Activated CD4-positive, alpha-beta T cell treated with anti-CD3 and anti-CD28 coated beads, Interleukin-2, amount 50 U/mL, for 48 hours (primary cell): ENCODE measurements at regions not wholly inside any gene's neighbourhood (a gene's known extent, or its start where the extent isn't known, plus 50 kb on each side); places are given as distances from the start of the nearest gene placed in this dataset.
A peak's percentile ranks its signal among the peaks of the same experiment; 100 is the strongest.

Experiments
- DNase-seq, 2 experiments: peaks; one replicate each; pipeline ENCODE4 v3.0.0-alpha.2; 2020

DNA sequence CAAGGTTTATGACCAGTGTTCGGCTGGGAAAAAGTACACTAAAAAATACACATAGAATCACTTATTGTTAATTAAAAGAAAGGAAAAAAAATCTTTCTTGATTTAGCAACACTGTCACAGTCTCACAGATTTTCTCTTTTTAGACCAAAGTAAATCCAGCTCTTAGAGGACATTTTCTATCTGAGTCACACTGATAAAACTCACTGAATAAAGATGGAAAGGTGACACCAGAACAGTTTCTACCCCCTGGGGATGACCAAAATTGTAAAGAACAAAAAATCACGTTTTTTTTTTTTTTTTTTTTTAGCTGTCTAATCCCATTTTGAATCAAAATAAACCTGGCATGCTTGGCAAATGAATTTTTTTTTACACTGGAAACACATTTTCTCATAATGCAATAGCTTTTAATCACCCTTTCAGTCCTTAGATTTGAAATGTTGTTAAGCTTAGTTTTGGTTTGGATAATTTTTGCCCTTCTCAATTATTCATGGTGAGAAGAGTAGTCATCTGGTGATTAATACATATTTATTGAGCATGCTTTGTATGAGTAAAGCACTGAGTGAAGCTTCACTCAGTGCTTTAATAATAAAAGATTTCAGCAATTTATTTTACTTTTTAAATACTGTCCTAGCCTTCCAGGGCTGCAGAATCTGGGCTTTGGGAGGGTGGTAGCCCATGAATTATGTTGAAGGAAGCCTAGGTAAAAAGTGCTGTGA, 886.3 kb downstream of the SLC4A3 start:
- DNase-seq, result no peak

DNA sequence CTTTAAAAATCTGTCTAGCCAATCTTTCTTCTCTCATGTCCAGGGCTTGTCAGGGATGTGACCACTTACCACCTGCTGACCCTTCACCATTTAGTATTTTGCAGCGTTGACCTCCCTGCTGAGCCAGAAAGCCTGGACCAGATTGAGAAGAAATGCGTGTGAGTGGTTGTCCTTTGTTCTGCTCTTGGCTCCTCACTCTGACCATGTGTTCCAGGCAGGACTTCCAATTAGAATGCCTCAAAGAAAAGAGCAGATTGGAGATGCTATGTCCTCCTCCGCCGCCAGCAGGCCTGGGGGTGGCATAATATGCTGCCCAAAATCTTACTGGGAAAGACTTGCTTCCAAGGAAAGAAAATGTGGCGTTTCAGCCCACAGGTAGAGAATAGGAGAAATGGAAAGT, 894.1 kb downstream of the SLC4A3 start:
- DNase-seq, result no peak

DNA sequence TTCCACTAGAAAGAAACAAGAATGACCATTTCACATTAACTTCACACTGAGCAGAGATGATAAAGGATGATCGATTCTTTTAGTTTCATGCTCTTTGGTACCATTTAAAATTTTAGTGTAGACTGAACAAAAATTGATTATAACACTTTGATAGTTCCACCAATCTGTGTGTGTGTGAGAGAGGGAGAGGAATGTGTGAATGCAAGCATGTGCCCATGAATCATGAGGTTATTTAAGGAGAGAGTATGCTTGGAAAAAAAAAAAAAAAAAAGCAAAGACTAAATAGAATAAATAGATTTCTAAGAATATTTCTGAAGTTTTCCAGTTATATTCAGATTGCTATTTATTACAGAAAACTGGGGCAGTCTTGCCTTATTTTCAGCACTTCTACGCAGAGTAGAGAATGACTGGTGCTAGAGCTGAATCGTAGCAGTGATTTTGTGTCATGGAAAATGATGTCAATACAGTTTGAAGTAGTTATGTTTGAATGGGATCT, 900.8 kb downstream of the SLC4A3 start:
- DNase-seq, result no peak

DNA sequence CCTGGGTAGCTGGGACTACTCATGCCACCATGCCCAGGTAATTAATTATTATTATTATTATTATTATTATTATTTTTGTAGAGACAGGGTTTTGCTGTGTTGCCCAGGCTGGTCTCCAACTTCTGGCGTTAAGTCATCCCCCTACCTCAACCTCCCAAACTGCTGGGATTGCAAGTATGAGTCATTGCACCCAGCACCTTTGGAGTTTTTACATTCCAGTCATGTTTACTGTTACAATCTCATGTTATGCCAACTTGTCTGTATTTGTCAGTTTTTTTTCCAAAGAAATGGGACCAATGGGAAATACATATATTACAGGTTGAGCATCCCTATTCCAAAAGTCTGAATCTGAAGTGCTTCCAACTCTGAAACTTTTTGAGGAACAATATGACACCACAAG, 903.8 kb downstream of the SLC4A3 start:
- DNase-seq, result no peak

DNA sequence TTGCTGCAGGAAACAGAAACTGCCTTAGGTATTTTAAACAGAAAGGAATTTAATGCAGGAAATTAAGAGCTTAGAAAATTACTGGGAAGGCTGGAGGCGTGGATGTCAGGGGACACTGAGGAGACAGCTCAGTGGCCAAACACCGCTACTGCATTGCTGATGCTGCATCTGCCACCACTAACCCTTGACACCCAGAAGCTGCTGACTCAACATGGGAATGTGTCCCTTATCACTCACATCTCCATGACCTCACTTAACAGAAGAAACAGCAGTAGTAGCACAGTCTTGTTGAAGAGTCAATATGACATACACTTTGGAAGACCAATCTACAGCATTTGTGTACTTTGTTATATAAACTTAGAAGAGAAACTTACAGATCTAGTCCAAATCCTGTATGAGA, 906.1 kb downstream of the SLC4A3 start:
- DNase-seq, result peak in 1 of 2 experiments; percentile 3

DNA sequence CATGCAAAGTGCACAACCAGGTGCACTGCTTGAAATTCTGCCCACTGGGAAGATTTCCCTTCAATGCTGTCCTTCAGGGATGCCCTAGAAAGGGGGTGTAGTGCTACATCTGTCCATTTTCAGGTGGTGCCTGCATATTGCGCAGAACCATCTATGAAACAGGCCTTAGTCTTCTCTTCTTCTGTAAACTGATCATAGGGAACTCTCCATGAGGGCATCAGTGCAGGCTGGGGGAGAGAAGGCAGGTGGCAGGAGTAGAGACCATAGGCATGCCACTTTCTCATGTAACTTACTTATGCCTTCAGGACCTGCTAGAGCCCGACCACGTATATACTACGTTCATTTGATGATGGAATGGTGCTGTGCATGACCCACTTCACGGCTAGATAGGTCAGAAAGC, 912.1 kb downstream of the SLC4A3 start:
- DNase-seq, result no peak

DNA sequence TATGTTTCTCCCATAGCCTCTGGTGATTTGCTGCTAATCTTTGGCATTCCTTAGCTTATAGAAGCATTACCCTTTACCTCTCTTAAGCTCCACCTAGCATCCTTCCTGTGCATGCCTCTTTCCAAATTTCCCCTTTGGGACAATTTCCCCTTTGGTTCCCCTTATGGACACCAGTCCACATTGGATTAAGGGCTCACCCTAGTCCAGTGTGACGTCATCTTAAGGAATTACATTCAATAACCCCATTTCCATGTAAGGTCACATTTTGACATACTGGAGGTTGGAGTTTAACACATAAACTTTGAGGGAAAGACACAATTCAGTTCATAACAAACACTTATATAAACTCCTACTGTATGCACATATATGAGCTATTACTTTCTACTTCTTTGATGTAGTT, 916.6 kb downstream of the SLC4A3 start:
- no peak for DNase-seq

DNA sequence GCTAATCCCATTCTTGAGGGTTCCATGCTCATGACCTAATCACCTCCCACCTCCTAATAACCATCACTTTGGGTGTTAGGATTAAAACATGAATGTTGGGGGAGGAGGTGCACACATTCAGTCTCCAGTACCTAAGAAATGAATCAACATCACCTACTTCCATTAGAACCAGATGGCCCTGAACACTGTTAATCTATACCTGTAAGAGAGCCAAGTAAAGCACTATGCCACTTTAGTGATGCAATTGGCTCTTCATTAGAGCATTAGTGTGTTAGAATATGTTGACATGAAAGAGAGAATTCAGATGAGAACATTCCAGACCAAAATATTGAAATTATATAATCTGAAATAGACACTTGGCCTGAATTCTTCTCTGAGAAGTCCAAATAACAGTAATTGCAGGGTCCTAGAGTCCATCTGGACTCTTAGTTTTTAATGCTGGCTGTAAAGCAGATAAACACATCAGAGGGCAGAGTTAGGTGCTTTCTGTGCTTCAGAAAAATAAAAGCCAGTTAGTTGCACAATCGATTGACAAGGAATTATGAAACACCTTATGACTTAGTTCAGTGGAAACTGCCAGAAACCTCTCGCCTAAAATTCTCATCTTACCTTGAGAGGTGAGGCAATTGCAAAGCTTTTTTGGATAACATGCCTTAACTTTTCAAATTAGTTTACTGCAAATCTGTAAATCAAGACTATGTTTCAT, 923.7 kb downstream of the SLC4A3 start:
- DNase-seq, result no peak

DNA sequence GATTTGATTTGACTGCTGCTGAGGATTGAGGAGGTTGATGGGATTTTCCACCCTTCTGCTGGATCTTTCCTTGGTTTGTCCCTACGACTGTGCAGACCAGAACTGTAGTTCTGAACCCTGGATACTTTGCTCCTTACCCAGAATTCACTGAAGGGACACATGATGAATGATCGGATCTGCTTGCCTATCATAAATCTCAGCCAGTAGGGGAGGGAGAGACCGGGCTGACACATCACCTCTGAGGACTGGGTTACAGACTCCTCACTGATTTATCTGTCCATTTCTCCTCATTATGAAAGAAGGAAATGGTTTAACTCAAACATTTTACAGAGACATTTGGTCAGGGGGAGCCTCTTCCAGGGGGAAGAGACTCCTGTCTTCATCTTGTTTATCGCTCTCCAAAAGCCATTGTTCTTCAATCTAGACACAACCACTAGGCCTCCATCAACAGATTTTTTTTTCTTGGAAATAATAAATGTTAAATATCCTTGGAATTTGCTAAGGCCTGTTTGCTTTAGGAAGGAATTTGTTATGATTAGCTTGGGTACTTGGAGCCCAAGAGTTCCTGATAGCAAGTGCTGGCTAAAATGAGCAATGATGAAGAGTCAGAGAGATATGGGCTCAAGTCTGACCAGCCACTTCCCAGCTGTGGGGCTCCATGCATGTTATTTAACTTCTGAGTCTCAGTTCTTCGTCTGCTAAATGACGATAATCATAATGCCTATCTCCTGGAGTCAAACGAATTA, 925.5 kb downstream of the SLC4A3 start:
- no peak for DNase-seq

DNA sequence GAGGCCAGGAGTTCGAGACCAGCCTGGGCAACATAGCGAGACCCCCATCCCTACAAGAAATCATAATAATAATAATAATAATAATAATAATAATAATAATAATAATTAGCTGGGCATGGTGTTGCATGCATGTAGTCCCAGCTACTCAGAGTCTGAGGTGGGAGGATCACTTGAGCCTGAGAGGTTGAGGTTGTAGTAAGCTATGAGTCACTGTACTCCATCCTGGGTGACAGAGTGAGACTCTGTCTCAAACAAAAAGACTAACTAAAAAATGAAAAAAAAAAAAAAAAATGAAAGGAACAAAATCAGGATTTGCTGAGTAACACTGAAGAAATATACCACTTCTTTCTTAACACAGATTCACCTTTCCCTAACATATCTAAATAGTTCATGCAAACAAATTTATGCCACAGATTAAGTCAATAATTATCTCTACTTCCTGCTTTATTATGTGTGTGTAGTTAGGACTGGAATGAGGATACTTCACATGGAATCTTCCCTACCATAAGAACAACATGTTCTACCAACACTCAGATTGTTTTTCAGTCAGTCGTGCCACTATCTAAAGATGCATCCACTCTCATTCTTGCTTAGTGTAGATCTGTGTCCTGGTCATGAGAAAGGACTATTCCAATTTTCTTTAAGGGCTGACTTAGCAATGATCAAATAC, 928.7 kb downstream of the SLC4A3 start:
- no peak for DNase-seq

DNA sequence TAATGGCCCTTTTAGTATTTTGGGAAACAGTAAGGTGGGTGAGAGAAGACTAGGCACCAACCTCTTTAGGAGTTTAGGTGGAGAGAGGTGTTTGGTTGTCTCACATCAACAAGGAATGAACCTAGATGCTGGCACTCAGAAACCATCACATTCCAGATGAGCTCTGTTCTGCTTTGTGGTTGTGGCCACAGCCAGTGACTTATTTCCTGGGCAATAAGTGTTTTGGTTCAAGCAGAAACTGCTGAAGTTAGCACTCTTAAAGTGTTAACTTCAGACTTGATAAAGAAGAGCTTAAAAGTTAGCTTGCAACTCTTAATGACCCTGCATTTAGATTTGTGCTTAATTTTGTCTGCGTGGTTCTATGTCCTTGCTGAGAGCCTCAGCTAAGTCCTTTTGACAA, 929.2 kb downstream of the SLC4A3 start:
- no peak for DNase-seq

DNA sequence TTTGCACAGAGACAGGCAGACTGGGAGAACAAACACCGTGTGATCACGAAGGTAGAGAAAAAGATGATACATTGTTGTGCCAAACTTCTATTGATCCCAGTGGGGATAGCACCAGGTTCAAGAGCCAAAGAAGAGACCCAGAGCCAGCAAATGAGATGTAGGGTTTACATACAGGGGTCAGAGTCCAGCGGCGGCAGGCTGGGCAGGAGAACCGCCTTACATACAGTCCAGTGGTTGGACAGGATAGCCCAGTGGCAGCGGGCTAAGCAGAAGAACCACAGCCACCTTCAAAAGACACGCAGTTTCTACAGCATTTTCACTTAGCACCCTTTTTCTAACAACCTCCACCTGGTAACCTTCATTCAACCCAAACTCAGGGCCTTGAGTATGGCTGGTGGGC, 932.8 kb downstream of the SLC4A3 start:
- no peak for DNase-seq

DNA sequence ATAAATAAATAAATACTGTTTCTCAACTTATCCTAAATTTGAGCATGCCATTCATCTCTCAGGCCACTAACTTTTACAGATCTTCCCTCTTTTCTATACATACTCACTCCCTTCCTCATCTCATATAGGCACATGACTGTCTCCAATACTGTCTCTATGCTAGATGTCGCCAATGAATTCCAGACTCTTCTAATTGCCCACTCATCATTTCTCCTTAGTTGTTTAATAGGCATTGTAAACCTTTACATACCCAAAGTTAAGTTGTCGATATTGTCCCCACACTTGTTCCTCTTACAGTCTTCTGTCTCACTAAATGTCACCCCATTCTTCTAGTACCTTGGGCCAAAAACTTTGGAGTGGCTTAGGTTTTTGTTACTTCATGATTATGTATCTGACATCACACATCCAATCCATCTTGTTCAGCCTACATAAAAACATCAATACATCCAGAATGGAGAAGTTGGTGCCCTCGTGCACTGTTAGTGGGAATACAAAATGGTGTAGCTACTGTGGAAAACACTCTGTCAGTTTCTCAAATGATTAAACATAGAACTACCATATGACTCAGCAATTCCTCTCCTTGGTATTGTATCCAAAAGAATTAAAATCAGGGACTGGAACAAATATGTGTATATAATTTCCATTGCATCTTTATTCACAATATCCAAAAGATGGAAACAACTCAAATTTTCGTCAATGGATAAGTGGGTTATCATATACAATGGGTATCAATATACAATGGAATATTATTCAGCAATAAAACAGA, 935.1 kb downstream of the SLC4A3 start:
- DNase-seq, result no peak

DNA sequence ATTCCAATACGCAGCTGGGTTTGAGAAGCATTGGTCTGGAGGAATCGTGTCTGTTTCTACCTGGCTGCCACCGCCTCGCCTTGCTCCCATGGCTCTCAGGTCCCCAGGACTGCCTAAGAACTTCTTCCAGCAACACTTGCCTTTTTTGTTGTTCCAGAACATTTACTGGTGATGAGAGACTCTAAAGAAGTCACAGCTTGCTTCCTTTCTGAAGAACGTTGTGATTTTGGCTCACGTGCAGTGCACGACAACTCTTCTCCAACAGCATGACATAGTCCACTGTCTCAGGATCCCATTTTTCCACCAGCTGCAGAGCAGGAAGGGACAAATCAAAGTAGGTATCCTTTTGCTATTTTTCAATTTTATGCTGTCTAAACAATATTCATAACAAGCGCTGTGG, 940.9 kb downstream of the SLC4A3 start:
- DNase-seq, result no peak

DNA sequence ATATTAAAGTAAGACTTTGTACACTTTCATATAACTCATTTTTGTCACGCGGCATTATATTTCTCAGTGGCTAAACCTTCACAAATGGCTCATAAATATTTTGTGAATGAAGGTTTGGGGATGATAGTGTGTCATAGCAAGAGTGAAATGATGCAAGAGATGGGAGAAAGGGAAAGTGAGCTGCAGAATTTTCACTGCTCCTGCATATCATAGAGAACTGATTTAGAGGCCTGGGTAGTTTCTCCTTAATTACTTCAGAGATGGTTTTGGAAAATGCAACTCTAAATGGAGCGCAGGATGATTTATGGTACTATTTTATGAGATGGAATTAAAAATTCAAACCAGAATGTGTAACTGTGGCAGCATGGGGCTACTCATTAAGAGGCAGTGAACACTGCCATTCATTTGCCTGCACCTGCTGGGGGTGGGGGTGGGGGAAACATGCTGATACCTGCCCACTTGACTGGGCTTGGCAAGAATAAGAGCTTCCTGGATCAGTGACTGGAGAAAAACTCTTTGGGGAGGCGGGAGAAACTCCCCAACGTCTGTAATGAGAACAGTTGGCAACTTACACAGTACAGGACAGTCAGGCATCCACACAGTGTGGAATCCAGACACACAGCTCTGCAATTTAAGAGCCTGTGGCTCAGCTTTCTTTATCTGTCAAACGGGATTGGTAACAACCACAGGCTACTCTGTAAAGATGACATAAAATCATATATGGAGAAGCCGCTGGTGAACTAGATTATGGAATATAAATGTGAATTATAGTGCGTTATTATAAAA, 941.9 kb downstream of the SLC4A3 start:
- no peak for DNase-seq

DNA sequence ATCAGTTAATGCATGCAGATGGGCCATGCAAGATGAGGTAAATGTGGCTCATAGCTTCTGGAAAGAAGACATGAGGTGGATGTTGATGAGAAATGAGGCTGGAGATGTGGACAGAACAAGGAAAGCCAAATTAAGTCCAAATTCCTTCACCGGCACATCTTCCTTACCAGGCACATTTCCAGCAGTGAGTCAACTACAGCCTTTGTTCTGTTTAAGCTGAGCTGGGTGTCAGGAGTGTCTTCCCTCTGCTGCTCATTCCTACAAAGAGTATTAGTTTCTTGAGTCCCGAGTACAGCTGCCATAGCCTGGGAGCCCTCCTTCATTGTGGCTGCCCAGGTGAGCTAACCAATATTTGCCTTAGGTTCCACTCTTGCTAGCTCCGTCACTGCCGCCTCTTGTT, 945.0 kb downstream of the SLC4A3 start:
- DNase-seq, result no peak

DNA sequence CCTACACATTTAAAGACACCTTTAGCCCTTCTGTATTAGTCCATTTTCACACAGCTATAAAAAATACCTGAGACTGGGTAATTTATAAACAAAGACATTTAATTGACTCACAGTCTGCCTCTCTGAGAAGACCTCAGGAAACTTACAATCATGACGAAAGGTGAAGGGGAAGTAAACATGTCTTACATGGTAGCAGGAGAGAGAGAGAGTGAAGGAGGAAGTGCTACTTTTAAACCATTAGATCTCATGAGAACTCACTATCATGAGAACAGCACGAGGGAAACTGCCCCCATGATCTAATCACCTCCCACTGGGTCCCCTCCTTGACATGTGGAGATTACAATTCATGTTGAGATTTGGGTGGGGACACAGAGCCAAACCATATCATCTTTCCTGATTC, 946.6 kb downstream of the SLC4A3 start:
- DNase-seq, result no peak

DNA sequence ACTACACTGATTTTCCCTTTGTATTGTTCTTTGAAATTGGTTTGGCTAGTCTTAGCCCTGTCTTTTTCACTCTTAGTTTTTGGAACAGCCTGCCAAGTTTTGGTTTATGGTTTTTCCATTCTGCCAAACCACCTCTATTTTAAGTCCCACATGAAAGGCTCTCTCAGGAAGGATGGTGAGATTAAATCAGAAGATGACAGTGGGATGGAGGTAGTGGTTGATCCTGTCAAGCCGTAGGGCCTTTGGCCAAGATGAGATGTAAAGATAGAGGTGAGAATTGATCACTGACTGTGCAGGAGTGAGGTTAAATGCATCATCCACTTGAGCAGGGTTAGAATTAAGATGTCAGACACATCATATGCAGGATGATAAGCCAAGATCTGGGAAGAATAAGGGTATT, 948.5 kb downstream of the SLC4A3 start:
- DNase-seq, result no peak

DNA sequence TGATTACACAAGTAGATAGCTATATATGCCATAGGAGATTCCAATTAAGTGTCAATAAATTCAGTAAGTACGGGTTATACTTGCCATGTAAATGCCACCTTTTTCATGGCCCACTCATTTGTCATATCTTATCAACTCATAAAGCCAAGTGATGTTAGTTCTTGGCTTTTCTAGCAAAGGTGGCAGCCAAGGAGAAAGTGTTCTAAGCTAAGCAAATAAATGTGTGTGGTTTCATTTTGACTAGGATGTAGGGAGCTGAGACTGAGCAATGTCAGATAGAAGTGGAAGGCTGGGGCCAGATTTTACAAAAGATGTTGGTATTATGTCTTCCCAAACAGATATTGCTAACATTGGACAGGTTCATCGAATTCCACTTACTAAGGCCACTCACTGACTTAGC, 952.0 kb downstream of the SLC4A3 start:
- no peak for DNase-seq

DNA sequence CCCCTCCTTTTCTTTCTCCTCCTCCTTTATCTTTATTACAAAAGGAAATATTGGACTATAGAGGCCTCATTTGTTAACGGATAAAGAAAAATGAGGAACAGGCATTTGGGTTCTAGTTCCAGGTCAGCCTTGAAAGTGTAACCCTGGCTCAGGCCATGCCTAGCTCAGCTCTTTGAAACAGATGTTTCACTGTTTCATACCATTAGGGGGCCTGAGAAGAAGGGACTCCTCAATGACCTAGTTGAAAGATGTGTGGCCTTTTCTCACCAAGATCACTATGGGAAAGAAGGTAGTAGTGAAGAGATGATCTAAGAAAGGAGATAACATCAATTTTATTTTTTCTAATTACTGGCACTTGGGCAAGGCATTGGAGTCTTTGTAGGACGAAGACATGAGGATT, 952.7 kb downstream of the SLC4A3 start:
- DNase-seq, result no peak

DNA sequence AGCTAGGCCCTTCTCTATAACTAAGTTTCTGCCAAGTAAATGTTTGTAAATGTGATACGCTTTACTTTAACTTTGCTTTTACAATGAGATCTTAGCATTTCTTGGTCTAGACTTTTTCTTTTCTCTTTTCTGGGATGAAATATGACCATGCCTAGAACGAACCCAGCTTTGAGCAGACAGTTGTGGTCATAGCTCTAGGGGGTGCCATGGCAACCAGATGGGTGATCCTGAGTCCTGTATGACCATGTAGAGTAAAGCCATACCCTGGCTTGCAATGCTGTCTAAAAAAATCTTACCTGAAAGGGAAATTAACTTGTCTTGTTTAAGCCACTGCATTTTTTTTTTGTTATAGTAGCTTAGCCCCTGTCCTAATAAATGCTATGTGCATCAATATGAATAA, 956.3 kb downstream of the SLC4A3 start:
- no peak for DNase-seq

DNA sequence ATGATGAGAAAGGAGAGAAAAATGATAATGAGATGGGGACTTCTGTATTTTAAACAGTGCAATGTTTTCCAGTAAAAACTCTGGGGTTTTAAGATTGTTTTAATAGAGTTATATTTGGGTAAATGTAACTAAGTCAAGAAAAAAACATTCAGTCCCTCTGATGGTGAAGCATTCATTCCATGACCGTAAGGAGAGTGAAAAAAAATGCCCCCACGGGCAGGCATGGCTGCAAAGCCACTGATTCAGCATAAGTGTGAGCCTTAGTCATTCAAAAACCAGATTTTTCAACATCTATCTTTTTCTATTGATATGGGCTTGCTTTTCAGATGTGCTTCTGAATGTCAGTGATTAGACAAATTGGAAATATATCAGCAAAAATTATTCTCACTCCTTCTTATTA, 957.8 kb downstream of the SLC4A3 start:
- DNase-seq, result no peak
